ENCODE measurements at regions not wholly inside any gene's neighbourhood (a gene's known extent, or its start where the extent isn't known, plus 50 kb on each side); places are given as distances from the start of the nearest gene placed in this dataset.
A peak's percentile ranks its signal among the peaks of the same experiment; 100 is the strongest.

GRCh38 chr5:74035521-74035937 is 409.5 kb downstream of the ARHGEF28 start:
- TF ChIP-seq POLR2A (IDR thresholded peaks at IDR 0.05; ENCODE audit: low read depth, low read length) (no peak), TAF1 (IDR thresholded peaks at IDR 0.05; ENCODE audit: borderline replicate concordance, low read depth, low read length) (no peak), POLR2AphosphoS5 (IDR thresholded peaks at IDR 0.05; ENCODE audit: low read depth, low read length) (no peak)
- DNase-seq (ENCODE audit: insufficient read length) (no peak), FAIRE-seq (peak; percentile 81)

GRCh38 chr5:74034733-74035132 is 408.7 kb downstream of the ARHGEF28 start:
- no peak for TF ChIP-seq POLR2AphosphoS5 (IDR thresholded peaks at IDR 0.05; ENCODE audit: low read depth, low read length)
- TF ChIP-seq POLR2A (IDR thresholded peaks at IDR 0.05; ENCODE audit: low read depth, low read length), result no peak
- TF ChIP-seq TAF1 (IDR thresholded peaks at IDR 0.05; ENCODE audit: borderline replicate concordance, low read depth, low read length), result no peak
- FAIRE-seq (no peak), DNase-seq (ENCODE audit: insufficient read length) (no peak)

- FAIRE-seq (no peak), DNase-seq (ENCODE audit: insufficient read length) (no peak)
- TF ChIP-seq POLR2A (IDR thresholded peaks at IDR 0.05; ENCODE audit: low read depth, low read length) (no peak), POLR2AphosphoS5 (IDR thresholded peaks at IDR 0.05; ENCODE audit: low read depth, low read length) (no peak), TAF1 (IDR thresholded peaks at IDR 0.05; ENCODE audit: borderline replicate concordance, low read depth, low read length) (no peak)
These were observed 406.6 kb downstream of the ARHGEF28 start for GRCh38 chr5:74032617-74033016.

GRCh38 chr5:74031536-74031935 is 405.5 kb downstream of the ARHGEF28 start:
- DNase-seq (ENCODE audit: insufficient read length), result no peak
- FAIRE-seq, result no peak
- no peak for TF ChIP-seq TAF1 (IDR thresholded peaks at IDR 0.05; ENCODE audit: borderline replicate concordance, low read depth, low read length)
- TF ChIP-seq POLR2AphosphoS5 (IDR thresholded peaks at IDR 0.05; ENCODE audit: low read depth, low read length), result no peak
- TF ChIP-seq POLR2A (IDR thresholded peaks at IDR 0.05; ENCODE audit: low read depth, low read length), result no peak

- DNase-seq (ENCODE audit: insufficient read length) (no peak), FAIRE-seq (no peak)
- TF ChIP-seq POLR2AphosphoS5 (IDR thresholded peaks at IDR 0.05; ENCODE audit: low read depth, low read length) (no peak), TAF1 (IDR thresholded peaks at IDR 0.05; ENCODE audit: borderline replicate concordance, low read depth, low read length) (no peak), POLR2A (IDR thresholded peaks at IDR 0.05; ENCODE audit: low read depth, low read length) (no peak)
These were observed 404.8 kb downstream of the ARHGEF28 start for GRCh38 chr5:74030821-74031220.

GRCh38 chr5:74030371-74030770 is 404.4 kb downstream of the ARHGEF28 start:
- FAIRE-seq, result no peak
- TF ChIP-seq POLR2A (IDR thresholded peaks at IDR 0.05; ENCODE audit: low read depth, low read length) (no peak), TAF1 (IDR thresholded peaks at IDR 0.05; ENCODE audit: borderline replicate concordance, low read depth, low read length) (no peak), POLR2AphosphoS5 (IDR thresholded peaks at IDR 0.05; ENCODE audit: low read depth, low read length) (no peak)
- no peak for DNase-seq (ENCODE audit: insufficient read length)

- no peak for DNase-seq (ENCODE audit: insufficient read length)
- TF ChIP-seq TAF1 (IDR thresholded peaks at IDR 0.05; ENCODE audit: borderline replicate concordance, low read depth, low read length) (no peak), POLR2A (IDR thresholded peaks at IDR 0.05; ENCODE audit: low read depth, low read length) (no peak), POLR2AphosphoS5 (IDR thresholded peaks at IDR 0.05; ENCODE audit: low read depth, low read length) (no peak)
- no peak for FAIRE-seq
These were observed 403.0 kb downstream of the ARHGEF28 start for GRCh38 chr5:74028976-74029375.

- no peak for TF ChIP-seq POLR2AphosphoS5 (IDR thresholded peaks at IDR 0.05; ENCODE audit: low read depth, low read length)
- no peak for TF ChIP-seq TAF1 (IDR thresholded peaks at IDR 0.05; ENCODE audit: borderline replicate concordance, low read depth, low read length)
- no peak for TF ChIP-seq POLR2A (IDR thresholded peaks at IDR 0.05; ENCODE audit: low read depth, low read length)
- no peak for FAIRE-seq
- DNase-seq (ENCODE audit: insufficient read length), result no peak
These were observed 402.4 kb downstream of the ARHGEF28 start for GRCh38 chr5:74028406-74028805.

GRCh38 chr5:74027732-74028338 is 401.8 kb downstream of the ARHGEF28 start:
- no peak for FAIRE-seq
- TF ChIP-seq TAF1 (IDR thresholded peaks at IDR 0.05; ENCODE audit: borderline replicate concordance, low read depth, low read length), result no peak
- TF ChIP-seq POLR2A (IDR thresholded peaks at IDR 0.05; ENCODE audit: low read depth, low read length), result no peak
- no peak for TF ChIP-seq POLR2AphosphoS5 (IDR thresholded peaks at IDR 0.05; ENCODE audit: low read depth, low read length)
- DNase-seq (ENCODE audit: insufficient read length), result no peak

GRCh38 chr5:74026310-74026709 is 400.3 kb downstream of the ARHGEF28 start:
- TF ChIP-seq TAF1 (IDR thresholded peaks at IDR 0.05; ENCODE audit: borderline replicate concordance, low read depth, low read length) (no peak), POLR2A (IDR thresholded peaks at IDR 0.05; ENCODE audit: low read depth, low read length) (no peak), POLR2AphosphoS5 (IDR thresholded peaks at IDR 0.05; ENCODE audit: low read depth, low read length) (no peak)
- no peak for DNase-seq (ENCODE audit: insufficient read length)
- no peak for FAIRE-seq

GRCh38 chr5:74021126-74021525 is 395.1 kb downstream of the ARHGEF28 start:
- FAIRE-seq, result no peak
- no peak for DNase-seq (ENCODE audit: insufficient read length)
- TF ChIP-seq POLR2A (IDR thresholded peaks at IDR 0.05; ENCODE audit: low read depth, low read length) (no peak), POLR2AphosphoS5 (IDR thresholded peaks at IDR 0.05; ENCODE audit: low read depth, low read length) (no peak), TAF1 (IDR thresholded peaks at IDR 0.05; ENCODE audit: borderline replicate concordance, low read depth, low read length) (no peak)

- FAIRE-seq, result no peak
- no peak for DNase-seq (ENCODE audit: insufficient read length)
- no peak for TF ChIP-seq POLR2A (IDR thresholded peaks at IDR 0.05; ENCODE audit: low read depth, low read length)
- TF ChIP-seq POLR2AphosphoS5 (IDR thresholded peaks at IDR 0.05; ENCODE audit: low read depth, low read length), result no peak
- no peak for TF ChIP-seq TAF1 (IDR thresholded peaks at IDR 0.05; ENCODE audit: borderline replicate concordance, low read depth, low read length)
These were observed 394.5 kb downstream of the ARHGEF28 start for GRCh38 chr5:74020503-74020902.
